Testis (tissue), 2 donors: ENCODE measurements at regions not wholly inside any gene's neighbourhood (a gene's known extent, or its start where the extent isn't known, plus 50 kb on each side); places are given as distances from the start of the nearest gene placed in this dataset.

Experiments used
- POLR2A ChIP-seq: fragments of 450-650 bp; IDR thresholded peaks from one replicate; pipeline ENCODE4 v1.6.1; 2017; ENCODE audit warnings: antibody characterized with exemption, mild to moderate bottlenecking, moderate library complexity
- TF ChIP-seq, protein P1 (sequence below), 3 experiments: fragments of 450-650 bp in 2 of 3; fragments of 200-600 bp in 1 of 3; sonication (generic) in 1 of 3; IDR thresholded peaks; one replicate each; pipeline ENCODE4 v1.5.1; 2016 to 2019; ENCODE audit warnings: antibody characterized with exemption in 3 of 3, mild to moderate bottlenecking in 2 of 3, moderate library complexity in 1 of 3

GRCh38 chr12:111046896-111047295 is 126.5 kb upstream of the MYL2 start:
- TF ChIP-seq, protein P1, sequence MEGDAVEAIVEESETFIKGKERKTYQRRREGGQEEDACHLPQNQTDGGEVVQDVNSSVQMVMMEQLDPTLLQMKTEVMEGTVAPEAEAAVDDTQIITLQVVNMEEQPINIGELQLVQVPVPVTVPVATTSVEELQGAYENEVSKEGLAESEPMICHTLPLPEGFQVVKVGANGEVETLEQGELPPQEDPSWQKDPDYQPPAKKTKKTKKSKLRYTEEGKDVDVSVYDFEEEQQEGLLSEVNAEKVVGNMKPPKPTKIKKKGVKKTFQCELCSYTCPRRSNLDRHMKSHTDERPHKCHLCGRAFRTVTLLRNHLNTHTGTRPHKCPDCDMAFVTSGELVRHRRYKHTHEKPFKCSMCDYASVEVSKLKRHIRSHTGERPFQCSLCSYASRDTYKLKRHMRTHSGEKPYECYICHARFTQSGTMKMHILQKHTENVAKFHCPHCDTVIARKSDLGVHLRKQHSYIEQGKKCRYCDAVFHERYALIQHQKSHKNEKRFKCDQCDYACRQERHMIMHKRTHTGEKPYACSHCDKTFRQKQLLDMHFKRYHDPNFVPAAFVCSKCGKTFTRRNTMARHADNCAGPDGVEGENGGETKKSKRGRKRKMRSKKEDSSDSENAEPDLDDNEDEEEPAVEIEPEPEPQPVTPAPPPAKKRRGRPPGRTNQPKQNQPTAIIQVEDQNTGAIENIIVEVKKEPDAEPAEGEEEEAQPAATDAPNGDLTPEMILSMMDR (IDR thresholded peaks at IDR 0.05): no peak
- no peak for TF ChIP-seq POLR2A
